Muscle of leg (tissue), 3 donors: ENCODE measurements at regions not wholly inside any gene's neighbourhood (a gene's known extent, or its start where the extent isn't known, plus 50 kb on each side); places are given as distances from the start of the nearest gene placed in this dataset.
"Not testable (repeated sequence)": the region's sequence is repeated elsewhere in the genome, so short reads cannot be mapped to it uniquely, and the experiment has no call there.

Experiments used
- DNase-seq: peaks from one replicate; pipeline ENCODE4 v3.0.0; 2013
- H3K27ac ChIP-seq: one replicate; pipeline ENCODE4 v1.5.1; 2013; ENCODE audit warnings: mild to moderate bottlenecking, low read length, control low read depth
- H3K27me3 ChIP-seq: one replicate; pipeline ENCODE4 v1.6.1; 2013; ENCODE audit warnings: low read length; ENCODE audit not compliant: control insufficient read depth, insufficient read depth
- H3K36me3 ChIP-seq: one replicate; pipeline ENCODE4 v1.6.1; 2013; ENCODE audit warnings: low read length; ENCODE audit not compliant: control insufficient read depth, insufficient read depth
- H3K4me1 ChIP-seq: one replicate; pipeline ENCODE4 v1.6.1; 2013; ENCODE audit warnings: low read length; ENCODE audit not compliant: control insufficient read depth, insufficient read depth
- H3K4me3 ChIP-seq: one replicate; pipeline ENCODE4 v1.5.1; 2013; ENCODE audit warnings: low read length, control low read depth
- H3K9me3 ChIP-seq: replicated peaks from 2 replicates; pipeline ENCODE4 v1.6.1; 2013; ENCODE audit warnings: low read depth, low read length; ENCODE audit not compliant: control insufficient read depth
- WGBS: methylation state at CpG from one replicate; pipeline ENCODE4 v1.1.5; 2013; ENCODE audit warnings: missing lambda C conversion rate; ENCODE audit not compliant: insufficient coverage; 5-methylcytosine and 5-hydroxymethylcytosine counted together

DNA sequence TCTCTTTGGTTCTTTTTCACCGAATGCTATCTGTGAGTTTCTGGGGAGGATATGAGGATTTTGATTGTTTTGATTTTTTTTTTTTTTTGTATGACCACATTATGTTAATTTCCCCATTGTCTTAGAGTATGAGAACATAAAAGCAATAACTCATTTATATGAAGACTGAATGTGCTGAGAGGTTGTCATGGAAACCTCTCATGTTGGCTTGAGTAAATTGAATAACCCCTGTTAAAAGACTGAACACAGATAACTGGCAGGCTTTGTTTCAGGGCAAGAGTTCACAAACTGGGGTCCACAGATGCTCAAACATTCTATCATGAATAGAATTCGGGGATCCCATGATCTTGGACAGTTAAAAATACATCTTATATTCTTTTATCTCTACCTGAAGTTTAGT is 129.4 kb downstream of the NPIPA7 start:
- H3K4me3 ChIP-seq, H3K27me3 ChIP-seq, H3K9me3 ChIP-seq, H3K27ac ChIP-seq, H3K36me3 ChIP-seq, DNase-seq, H3K4me1 ChIP-seq: not testable (repeated sequence)
- WGBS, result no CpG with 5 or more reads among the region's 2 CpGs

DNA sequence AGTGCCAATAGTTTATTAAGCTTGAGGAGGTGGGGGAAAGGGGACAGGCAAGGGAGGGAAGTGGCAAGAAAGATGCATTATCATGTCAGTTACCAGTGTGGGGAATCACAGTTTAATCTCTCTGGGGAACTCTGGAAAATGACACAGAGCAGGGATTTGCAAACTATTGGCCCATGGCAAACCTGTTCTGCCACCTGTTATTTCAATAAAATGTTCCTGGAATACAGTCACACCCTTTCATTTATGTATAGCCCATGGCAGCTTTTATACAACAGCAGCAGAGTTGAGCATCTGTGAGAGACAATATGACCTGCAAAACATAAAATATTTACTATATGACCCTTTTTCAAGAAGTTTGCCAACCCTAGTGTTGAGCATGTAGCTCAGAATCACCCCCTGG is 140.5 kb downstream of the NPIPA7 start:
- H3K27ac ChIP-seq, DNase-seq, H3K9me3 ChIP-seq, H3K4me3 ChIP-seq, H3K4me1 ChIP-seq, H3K36me3 ChIP-seq, H3K27me3 ChIP-seq: not testable (repeated sequence)

DNA sequence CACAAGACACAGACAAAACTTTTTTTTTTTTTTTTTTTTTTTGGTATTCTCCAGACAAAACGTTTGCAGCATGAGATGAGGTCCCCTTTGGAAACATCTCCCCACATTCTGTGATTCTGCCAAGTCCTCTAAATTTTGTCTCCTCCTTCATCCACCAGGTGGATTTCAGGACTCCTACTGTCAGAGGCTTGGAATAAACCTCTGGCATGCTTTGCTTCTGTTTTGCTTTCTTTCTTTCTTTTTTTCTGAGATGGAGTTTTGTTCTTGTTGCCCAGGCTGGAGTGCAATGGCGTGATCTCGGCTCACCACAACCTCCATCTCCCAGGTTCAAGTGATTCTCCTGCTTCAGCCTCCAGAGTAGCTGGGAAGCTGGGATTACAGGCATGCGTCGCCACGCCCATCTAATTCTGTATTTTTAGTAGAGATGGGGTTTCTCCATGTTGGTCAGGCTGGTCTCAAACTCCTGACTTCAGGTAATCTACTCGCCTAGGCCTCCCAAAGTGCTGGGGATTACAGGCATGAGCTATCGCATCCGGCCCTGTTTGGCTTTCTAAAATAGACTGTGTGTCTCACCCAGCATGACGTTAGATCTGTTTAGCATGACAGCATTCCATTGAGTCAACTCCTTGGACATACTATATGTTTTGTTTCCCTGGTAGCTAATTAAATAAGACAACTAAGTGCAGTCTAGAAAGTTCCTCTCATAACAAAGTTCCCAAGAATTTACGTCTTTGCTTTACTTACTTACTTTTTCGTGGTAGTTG is 142.5 kb downstream of the NPIPA7 start:
- H3K4me3 ChIP-seq, result not testable (repeated sequence)

DNA sequence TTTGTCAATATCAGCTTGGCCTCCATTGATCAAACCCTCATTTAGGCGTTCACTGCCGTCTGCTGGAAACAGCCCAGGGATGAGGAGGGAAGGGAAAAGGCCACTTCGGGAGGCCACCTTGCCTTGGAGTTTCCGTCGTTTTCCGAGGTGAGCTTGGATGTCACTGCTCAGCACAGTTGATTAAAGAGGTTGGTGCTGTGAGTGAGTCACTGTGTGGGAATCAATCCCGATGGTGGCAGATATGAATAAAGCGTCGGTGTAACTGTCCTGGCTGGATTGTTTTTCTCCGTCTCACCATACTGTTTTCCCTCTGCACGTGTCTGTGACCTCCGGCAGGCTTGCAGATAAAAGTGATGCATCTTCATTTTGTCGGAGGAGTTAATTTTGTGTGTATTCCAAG is 148.1 kb downstream of the NPIPA7 start:
- H3K36me3 ChIP-seq, DNase-seq, H3K4me1 ChIP-seq, H3K27ac ChIP-seq, H3K9me3 ChIP-seq, H3K4me3 ChIP-seq, H3K27me3 ChIP-seq: not testable (repeated sequence)
- no CpG with 5 or more reads among the region's 13 CpGs for WGBS

More for the DNA sequence above, 142.5 kb downstream of the NPIPA7 start:
- not testable (repeated sequence) for H3K36me3 ChIP-seq, H3K4me1 ChIP-seq, H3K27ac ChIP-seq, DNase-seq, H3K27me3 ChIP-seq, H3K9me3 ChIP-seq
- no CpG with 5 or more reads among the region's 12 CpGs for WGBS

DNA sequence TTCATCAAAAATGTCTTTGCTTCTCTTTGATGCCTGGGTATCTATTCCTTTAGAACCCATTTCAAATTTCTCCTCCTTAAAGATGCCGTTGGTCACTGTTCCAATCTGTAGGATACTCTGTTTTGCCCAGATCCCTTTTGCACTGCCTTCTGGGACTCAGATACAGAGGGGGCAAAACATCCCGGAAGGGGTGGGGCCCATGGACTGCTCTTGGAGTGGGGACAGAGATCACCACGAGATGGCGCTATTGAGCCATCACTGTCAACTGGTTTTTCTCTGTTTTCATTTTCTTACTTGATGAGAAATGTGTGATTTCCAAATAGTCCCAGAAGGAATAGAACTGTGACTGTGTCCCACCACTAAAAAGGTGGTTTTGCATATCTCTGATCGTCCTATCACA is 151.8 kb downstream of the NPIPA7 start:
- no CpG with 5 or more reads among the region's 5 CpGs for WGBS
- not testable (repeated sequence) for H3K36me3 ChIP-seq, DNase-seq, H3K4me3 ChIP-seq, H3K9me3 ChIP-seq, H3K27me3 ChIP-seq, H3K4me1 ChIP-seq, H3K27ac ChIP-seq

DNA sequence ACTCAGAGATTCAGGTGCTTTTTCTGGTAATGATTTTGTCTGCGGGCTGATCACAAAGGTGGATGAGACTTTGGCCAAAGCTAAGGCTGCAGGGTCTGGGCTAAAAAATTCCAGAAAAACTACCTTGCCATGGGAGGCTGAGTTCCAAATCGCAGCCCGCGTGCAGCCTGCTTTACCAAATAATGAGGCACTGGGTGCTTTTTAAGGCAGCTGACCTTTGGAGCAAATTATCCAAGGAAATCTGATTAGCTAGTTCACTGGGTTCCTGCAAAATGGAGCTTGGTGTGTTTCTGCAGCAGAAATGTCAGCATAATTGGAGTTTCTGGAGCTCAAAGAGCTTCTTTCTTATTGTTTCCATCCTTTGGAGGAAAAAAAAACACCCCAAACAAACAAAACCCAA is 156.6 kb downstream of the NPIPA7 start:
- no CpG with 5 or more reads among the region's 4 CpGs for WGBS
- H3K9me3 ChIP-seq, H3K27me3 ChIP-seq, H3K4me1 ChIP-seq, H3K27ac ChIP-seq, DNase-seq, H3K36me3 ChIP-seq, H3K4me3 ChIP-seq: not testable (repeated sequence)

DNA sequence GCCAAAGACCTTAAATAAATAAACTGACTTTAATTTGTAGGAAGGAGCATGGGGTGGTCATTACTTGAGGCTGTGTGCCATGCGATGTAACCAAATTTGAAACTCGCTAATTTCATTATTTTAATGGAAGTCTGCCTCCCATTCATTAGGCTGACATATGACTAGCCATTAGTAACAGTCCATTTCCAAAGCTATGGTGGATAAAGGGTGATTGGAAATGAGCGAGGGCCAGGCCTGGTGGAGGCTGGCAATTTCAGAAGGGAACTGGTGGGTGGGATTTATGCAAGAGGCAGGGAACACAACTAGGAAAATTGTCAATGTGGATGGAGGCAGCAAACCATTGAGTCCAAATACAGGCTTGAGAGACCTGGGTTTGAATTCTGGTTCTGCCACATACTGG is 157.2 kb downstream of the NPIPA7 start:
- H3K27me3 ChIP-seq, H3K27ac ChIP-seq, H3K9me3 ChIP-seq, H3K4me3 ChIP-seq, H3K36me3 ChIP-seq, H3K4me1 ChIP-seq, DNase-seq: not testable (repeated sequence)
- no CpG with 5 or more reads among the region's 3 CpGs for WGBS

DNA sequence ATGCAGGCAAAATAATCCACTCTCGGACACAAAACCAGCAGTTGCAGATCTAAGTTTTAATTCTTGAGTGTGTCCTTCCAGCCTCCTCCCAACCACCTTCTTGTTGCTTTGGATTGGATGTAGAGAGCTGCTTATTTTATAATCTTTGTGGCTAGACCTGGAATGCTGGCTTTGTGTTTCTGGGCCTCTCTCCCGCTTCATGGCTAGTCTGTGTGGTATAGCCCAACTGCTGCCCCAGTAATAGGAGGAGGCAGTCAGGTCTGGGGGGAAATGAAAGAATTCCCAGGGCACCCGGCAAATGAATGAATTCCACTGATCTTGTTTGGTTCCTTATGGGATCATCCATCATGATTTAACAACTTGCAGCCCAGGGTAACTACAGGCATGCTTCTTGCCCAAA is 170.8 kb downstream of the NPIPA7 start:
- H3K27ac ChIP-seq, H3K9me3 ChIP-seq, H3K4me3 ChIP-seq, H3K36me3 ChIP-seq, H3K4me1 ChIP-seq, DNase-seq, H3K27me3 ChIP-seq: not testable (repeated sequence)
- 60% methylated on average over 1 of the region's 3 CpGs for WGBS

DNA sequence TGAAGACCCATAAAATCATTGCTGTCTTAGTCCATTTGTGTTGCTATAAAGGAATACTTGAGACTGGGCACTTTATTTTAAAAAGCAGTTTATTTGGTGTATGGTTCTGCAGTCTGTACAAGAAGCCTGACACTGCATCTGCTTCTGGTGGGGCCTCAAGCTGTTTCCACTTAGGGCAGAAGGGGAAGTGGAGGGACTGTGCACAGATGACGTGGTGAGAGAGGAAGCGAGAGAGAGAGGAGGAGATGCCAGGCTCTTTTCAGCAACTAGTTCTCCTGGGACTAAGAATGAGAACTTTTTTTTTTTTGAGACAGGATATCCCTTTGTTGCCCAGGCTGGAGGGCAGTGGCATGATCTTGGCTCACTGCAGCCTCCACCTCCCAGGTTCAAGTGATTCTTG is 171.9 kb downstream of the NPIPA7 start:
- H3K36me3 ChIP-seq, DNase-seq, H3K4me3 ChIP-seq, H3K27ac ChIP-seq, H3K4me1 ChIP-seq, H3K27me3 ChIP-seq, H3K9me3 ChIP-seq: not testable (repeated sequence)
- no CpG with 5 or more reads among the region's 2 CpGs for WGBS

DNA sequence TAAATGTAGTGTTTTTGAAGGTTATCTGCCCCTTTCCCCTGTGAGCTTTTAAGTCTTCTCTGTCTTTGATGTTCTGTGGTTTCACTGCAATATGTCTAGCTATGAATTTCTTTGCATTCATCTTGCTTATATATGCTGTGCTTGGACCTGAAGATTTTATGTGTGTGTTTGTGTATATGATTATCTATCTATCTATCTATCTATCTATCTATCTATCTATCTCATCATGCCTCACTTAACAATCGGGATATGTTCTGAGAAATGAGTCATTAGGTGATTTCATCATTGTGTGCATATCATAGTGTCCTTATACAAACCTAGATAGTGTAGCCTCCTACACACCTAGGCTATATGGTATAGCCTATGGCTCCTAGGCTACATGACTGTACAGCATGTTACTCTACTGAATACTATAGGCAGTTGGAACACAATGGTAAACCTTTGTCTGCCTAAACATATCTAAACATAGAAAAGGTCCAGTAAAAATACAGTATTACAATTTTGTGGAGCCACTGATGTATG is 173.9 kb downstream of the NPIPA7 start:
- H3K27me3 ChIP-seq, H3K27ac ChIP-seq, H3K36me3 ChIP-seq, H3K4me3 ChIP-seq, DNase-seq, H3K4me1 ChIP-seq, H3K9me3 ChIP-seq: not testable (repeated sequence)
- no CpG with 5 or more reads among the region's 1 CpG for WGBS

DNA sequence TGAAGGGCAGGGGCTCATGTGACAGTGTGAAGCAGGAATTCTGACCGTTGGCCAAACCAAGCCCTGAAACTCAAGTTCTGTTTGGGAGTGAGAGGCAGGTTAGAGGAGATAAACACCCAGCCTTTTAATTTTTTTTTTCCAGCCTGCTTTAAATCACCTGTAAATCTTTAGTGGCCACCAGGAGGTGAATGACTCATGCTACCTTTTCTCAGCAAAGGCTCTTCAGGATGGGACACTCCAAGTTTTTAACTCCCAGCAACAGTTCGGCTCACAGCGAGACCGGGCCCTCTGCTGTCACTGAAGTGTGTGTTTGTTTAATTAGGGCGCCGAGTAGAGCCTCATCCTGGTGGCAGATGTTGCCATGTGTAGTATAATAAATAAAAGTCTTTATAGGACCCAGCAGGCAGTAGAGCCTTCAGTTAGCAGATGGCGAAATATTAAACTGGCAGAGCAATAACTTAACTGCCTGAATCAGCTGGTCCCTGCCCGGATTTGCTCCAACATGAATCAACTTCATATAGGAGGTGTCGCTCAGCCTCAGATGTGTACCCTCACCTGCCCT is 180.3 kb downstream of the NPIPA7 start:
- not testable (repeated sequence) for H3K27me3 ChIP-seq, H3K9me3 ChIP-seq, H3K27ac ChIP-seq, DNase-seq, H3K4me3 ChIP-seq, H3K4me1 ChIP-seq, H3K36me3 ChIP-seq
- no CpG with 5 or more reads among the region's 9 CpGs for WGBS
